Neutrophil (primary cell): ENCODE measurements at regions not wholly inside any gene's neighbourhood (a gene's known extent, or its start where the extent isn't known, plus 50 kb on each side); places are given as distances from the start of the nearest gene placed in this dataset.

Source experiments
- H3K27ac ChIP-seq: fragments of 200-600 bp; sonication (generic); 2 replicates; pipeline ENCODE4 v1.5.1; 2016; ENCODE audit warnings: mild to moderate bottlenecking, moderate library complexity
- H3K27me3 ChIP-seq: fragments of 200-600 bp; sonication (generic); 2 replicates; pipeline ENCODE4 v1.6.0; 2016; ENCODE audit warnings: mild to moderate bottlenecking
- H3K36me3 ChIP-seq: fragments of 200-600 bp; sonication (generic); 2 replicates; pipeline ENCODE4 v1.5.1; 2017
- H3K4me1 ChIP-seq, 2 experiments: fragments of 200-600 bp in 1 of 2; sonication (generic) in 1 of 2; 1 replicate in 1 of 2; 2 replicates in 1 of 2; pipeline versions ENCODE4 v1.5.1 to v1.6.1; 2013 to 2016; ENCODE audit warnings: low read depth in 1 of 2, low read length in 1 of 2, mild to moderate bottlenecking in 1 of 2, moderate library complexity in 1 of 2; ENCODE audit not compliant: control insufficient read depth in 1 of 2, insufficient read depth in 1 of 2
- H3K4me3 ChIP-seq, 2 experiments: fragments of 200-600 bp in 1 of 2; sonication (generic) in 1 of 2; 1 replicate in 1 of 2; 2 replicates in 1 of 2; pipeline ENCODE4 v1.5.1; 2013 to 2016; ENCODE audit warnings: low read depth in 1 of 2, low read length in 1 of 2, mild to moderate bottlenecking in 1 of 2, moderate library complexity in 1 of 2
- H3K9me3 ChIP-seq: fragments of 200-600 bp; sonication (generic); 2 replicates; pipeline ENCODE4 v1.5.1; 2016
- CTCF ChIP-seq: fragments of 200-600 bp; sonication (generic); IDR thresholded peaks from 2 replicates; pipeline ENCODE4 v1.5.1; 2016; ENCODE audit warnings: antibody characterized with exemption

GRCh38 chr5:165086465-165086864 lies 1581.0 kb downstream of the MAT2B start:
- no peak for TF ChIP-seq CTCF
- Histone ChIP-seq H3K36me3 (no peaks in the 10 kb centered on the region), H3K9me3 (no peaks in the 10 kb centered on the region), H3K27ac (no peak overlapping the region), H3K4me3 (no peak overlapping the region), H3K27me3 (no peaks in the 10 kb centered on the region), H3K4me1 (no peaks in the 10 kb centered on the region)

GRCh38 chr5:165094782-165095181 lies 1589.4 kb downstream of the MAT2B start:
- Histone ChIP-seq H3K9me3 (no peaks in the 10 kb centered on the region), H3K4me1 (no peaks in the 10 kb centered on the region), H3K4me3 (no peak overlapping the region), H3K27ac (no peak overlapping the region), H3K36me3 (no peaks in the 10 kb centered on the region), H3K27me3 (no peaks in the 10 kb centered on the region)
- no peak for TF ChIP-seq CTCF

GRCh38 chr5:165101709-165102108 lies 1596.3 kb downstream of the MAT2B start:
- no peaks in the 10 kb centered on the region for H3K4me1 ChIP-seq
- H3K27ac ChIP-seq = no peak overlapping the region
- no peak for TF ChIP-seq CTCF
- H3K27me3 ChIP-seq = no peaks in the 10 kb centered on the region
- H3K4me3 ChIP-seq = no peak overlapping the region
- H3K36me3 ChIP-seq = no peaks in the 10 kb centered on the region
- no peaks in the 10 kb centered on the region for H3K9me3 ChIP-seq

- H3K27ac ChIP-seq = no peak overlapping the region
- no peaks in the 10 kb centered on the region for H3K4me1 ChIP-seq
- H3K9me3 ChIP-seq = no peaks in the 10 kb centered on the region
- no peaks in the 10 kb centered on the region for H3K27me3 ChIP-seq
- no peak for TF ChIP-seq CTCF
- H3K4me3 ChIP-seq = no peak overlapping the region
- no peaks in the 10 kb centered on the region for H3K36me3 ChIP-seq
Measured at GRCh38 chr5:165104611-165105010, 1599.2 kb downstream of the MAT2B start.

GRCh38 chr5:165108809-165109208 lies 1603.4 kb downstream of the MAT2B start:
- H3K27ac ChIP-seq = no peak overlapping the region
- H3K9me3 ChIP-seq = no peaks in the 10 kb centered on the region
- TF ChIP-seq CTCF = no peak
- no peak overlapping the region for H3K4me3 ChIP-seq
- H3K27me3 ChIP-seq = no peaks in the 10 kb centered on the region
- H3K36me3 ChIP-seq = no peaks in the 10 kb centered on the region
- H3K4me1 ChIP-seq = no peaks in the 10 kb centered on the region

GRCh38 chr5:165119175-165119574 lies 1613.8 kb downstream of the MAT2B start:
- Histone ChIP-seq H3K4me1 (no peaks in the 10 kb centered on the region), H3K36me3 (no peaks in the 10 kb centered on the region), H3K4me3 (no peak overlapping the region), H3K27ac (no peak overlapping the region), H3K27me3 (no peaks in the 10 kb centered on the region), H3K9me3 (no peaks in the 10 kb centered on the region)
- TF ChIP-seq CTCF = no peak
